GM12878 (cell line): ENCODE measurements at regions not wholly inside any gene's neighbourhood (a gene's known extent, or its start where the extent isn't known, plus 50 kb on each side); places are given as distances from the start of the nearest gene placed in this dataset.
"Not testable (repeated sequence)": the region's sequence is repeated elsewhere in the genome, so short reads cannot be mapped to it uniquely, and the experiment has no call there.

ENCODE experiments used
- ATAC-seq: fragments of 200-7000 bp; cut with Tn5 transposase; 3 replicates; pipeline ENCODE4 v1.9.1; 2020; ENCODE audit warnings: mild to moderate bottlenecking, moderate library complexity
- BruUV-seq: library from RNA; stranded (reverse); fragments of 400-500 nt; replicated peaks from 2 replicates; lab custom pipeline; 2021; lab: Mats Ljungman, UMichigan
- CTCF ChIA-PET: fragments of 300-600 bp; sonication (Branson Sonifier 250); formaldehyde crosslinking; extraction: SDS; loops from one replicate; lab custom pipeline; 2021; ENCODE audit warnings: inconsistent platforms; lab: Yijun Ruan, JAX
- POLR2A ChIA-PET: fragments of 350-600 bp; formaldehyde crosslinking; extraction: SDS; loops from one replicate; lab custom pipeline; 2021; ENCODE audit warnings: inconsistent platforms; lab: Charles Lee
- RAD21 ChIA-PET: fragments of 300-600 bp; sonication (Branson Sonifier 250); formaldehyde crosslinking; loops from one replicate; lab custom pipeline; 2023; ENCODE audit warnings: antibody characterized with exemption; ENCODE audit not compliant: unreplicated experiment; lab: Charles Lee
- SMC1A ChIA-PET: fragments of 300-600 bp; sonication (Branson Sonifier 250); formaldehyde crosslinking; loops from one replicate; lab custom pipeline; 2023; ENCODE audit not compliant: unreplicated experiment, uncharacterized antibody; lab: Charles Lee
- DNase-seq: peaks from one replicate; pipeline ENCODE4 v3.0.0-alpha.2; 2011; ENCODE audit warnings: low read depth, low spot score
- FAIRE-seq: peaks from 3 replicates; lab custom pipeline; 2011; peaks lifted over from hg19 to GRCh38; lab: Jason Lieb, UNC
- H2AFZ ChIP-seq: 2 replicates; pipeline ENCODE4 v1.6.0; 2011; ENCODE audit warnings: low read depth, low read length, control low read depth; ENCODE audit not compliant: control insufficient read depth
- H3K27ac ChIP-seq: 2 replicates; pipeline ENCODE4 v1.5.1; 2011; ENCODE audit warnings: control low read depth; ENCODE audit not compliant: control insufficient read depth, insufficient read depth
- H3K27me3 ChIP-seq, 2 experiments: replicated peaks in 1 of 2; 2 replicates each; pipeline versions ENCODE4 v1.6.0 to v1.6.1; 2011; ENCODE audit warnings: low read length in 1 of 2; ENCODE audit not compliant: control insufficient read depth in 2 of 2, insufficient read depth in 2 of 2
- H3K36me3 ChIP-seq, 2 experiments: 2 replicates each; pipeline ENCODE4 v1.5.1; 2011; ENCODE audit warnings: low read length in 1 of 2; ENCODE audit not compliant: control insufficient read depth in 2 of 2, insufficient read depth in 2 of 2
- H3K4me1 ChIP-seq: 2 replicates; pipeline ENCODE4 v1.6.1; 2011; ENCODE audit warnings: mild to moderate bottlenecking, low read length, moderate library complexity, mixed read lengths; ENCODE audit not compliant: control insufficient read depth, insufficient read depth
- H3K4me2 ChIP-seq: 2 replicates; pipeline ENCODE4 v1.6.0; 2011; ENCODE audit warnings: control low read depth; ENCODE audit not compliant: control insufficient read depth, insufficient read depth
- H3K4me3 ChIP-seq: fragments of 200-600 bp; sonication (generic); 2 replicates; pipeline ENCODE4 v1.5.1; 2016
- H3K79me2 ChIP-seq: 2 replicates; pipeline ENCODE4 v1.6.0; 2011; ENCODE audit warnings: low read length; ENCODE audit not compliant: control insufficient read depth, insufficient read depth
- H3K9ac ChIP-seq: 2 replicates; pipeline ENCODE4 v1.8.0; 2011; ENCODE audit warnings: low read length, control low read depth, mixed read lengths; ENCODE audit not compliant: control insufficient read depth, insufficient read depth
- H3K9me3 ChIP-seq: replicated peaks from 3 replicates; pipeline ENCODE4 v1.5.1; 2011; ENCODE audit warnings: mild to moderate bottlenecking, low read length; ENCODE audit not compliant: control insufficient read depth, insufficient read depth
- H4K20me1 ChIP-seq: 2 replicates; pipeline ENCODE4 v1.6.0; 2011; ENCODE audit not compliant: control insufficient read depth, insufficient read depth
- ATF7 ChIP-seq: fragments of 450-650 bp; IDR thresholded peaks from 2 replicates; pipeline ENCODE4 v1.6.1; 2016; ENCODE audit warnings: low read depth, mild to moderate bottlenecking
- BCL11A ChIP-seq: IDR thresholded peaks from 2 replicates; pipeline ENCODE4 v1.6.1; 2011; ENCODE audit warnings: low read depth, low read length
- CHD2 ChIP-seq: IDR thresholded peaks from 2 replicates; pipeline ENCODE4 v1.6.1; 2011; ENCODE audit warnings: low read depth, low read length, improper control_type of control experiment, borderline replicate concordance
- ELK1 ChIP-seq: IDR thresholded peaks from 2 replicates; pipeline ENCODE4 v1.6.1; 2012; ENCODE audit warnings: low read depth, low read length, improper control_type of control experiment
- FOXK2 ChIP-seq: fragments of 450-650 bp; IDR thresholded peaks from 2 replicates; pipeline ENCODE4 v1.6.1; 2017; ENCODE audit warnings: mild to moderate bottlenecking, moderate library complexity
- IRF4 ChIP-seq: IDR thresholded peaks from 2 replicates; pipeline ENCODE4 v1.6.1; 2011; ENCODE audit warnings: low read depth, low read length
- POU2F2 ChIP-seq: IDR thresholded peaks from 3 replicates; pipeline ENCODE4 v1.6.1; 2011; ENCODE audit warnings: low read depth, mild to moderate bottlenecking, low read length, borderline replicate concordance
- SMAD1 ChIP-seq: fragments of 450-650 bp; IDR thresholded peaks from 2 replicates; pipeline ENCODE4 v1.6.1; 2018; ENCODE audit warnings: mild to moderate bottlenecking, low read depth; ENCODE audit not compliant: partially characterized antibody
- SREBF1 ChIP-seq: IDR thresholded peaks from 2 replicates; pipeline ENCODE4 v1.6.1; 2012; ENCODE audit warnings: mild to moderate bottlenecking, low read length
- SRF ChIP-seq, 2 experiments: IDR thresholded peaks; 2 replicates each; pipeline ENCODE4 v1.6.1; 2011; ENCODE audit warnings: low read depth in 2 of 2, low read length in 2 of 2, mild to moderate bottlenecking in 1 of 2, moderate library complexity in 1 of 2
- ZBTB40 ChIP-seq: fragments of 450-650 bp; IDR thresholded peaks from 2 replicates; pipeline ENCODE4 v1.6.1; 2016; ENCODE audit warnings: mild to moderate bottlenecking, moderate library complexity, borderline replicate concordance
- ZNF24 ChIP-seq: fragments of 450-650 bp; IDR thresholded peaks from 2 replicates; pipeline ENCODE4 v1.6.1; 2017; ENCODE audit warnings: antibody characterized with exemption, mild to moderate bottlenecking
- WGBS: methylation state at CpG from one replicate; pipeline ENCODE4 v1.1.6; 2016; ENCODE audit warnings: low lambda C conversion rate; ENCODE audit not compliant: insufficient replicate concordance, insufficient coverage; ENCODE audit errors: missing lambda C conversion rate; 5-methylcytosine and 5-hydroxymethylcytosine counted together
- in situ Hi-C: fragments of 300-500 bp; cut with MboI; formaldehyde crosslinking; loops from 9 replicates; pipeline ENCODE4 v1.14.3; 2018; ENCODE audit warnings: mixed read lengths
- intact Hi-C: fragments of 100-400 bp; cut with micrococcal nuclease; formaldehyde crosslinking; loops from one replicate; pipeline ENCODE4 v1.14.2; 2022; ENCODE audit not compliant: unreplicated experiment

GRCh38 chr4:173457893-173458292, 59.0 kb upstream of the SCRG1 start (continued):
- TF ChIP-seq IRF4 = no peak

GRCh38 chr4:173451435-173451834, 52.5 kb upstream of the SCRG1 start:
- FAIRE-seq, in situ Hi-C loops, SMC1A ChIA-PET, H3K9me3 ChIP-seq, RAD21 ChIA-PET, H3K79me2 ChIP-seq, H3K4me1 ChIP-seq, H3K9ac ChIP-seq, H3K4me3 ChIP-seq, BruUV-seq, H2AFZ ChIP-seq, H4K20me1 ChIP-seq, H3K36me3 ChIP-seq, DNase-seq, H3K27ac ChIP-seq, POLR2A ChIA-PET, ATAC-seq, intact Hi-C loops, H3K4me2 ChIP-seq, H3K27me3 ChIP-seq: not testable (repeated sequence)
- WGBS = 76% methylated on average over 3 of the region's 3 CpGs
- CTCF ChIA-PET = interaction anchor here (0.9 to 4.8 kb wide), 3 partner anchors 27 to 43 kb away, joined by 3 to 25 read pairs (median 4); no protein-coding TSS in a partner anchor

- RAD21 ChIA-PET = no interaction called here
- POLR2A ChIA-PET = no interaction called here
- SMC1A ChIA-PET = no interaction called here
- H3K4me3 ChIP-seq = no peak overlapping the region
- no peak overlapping the region for H2AFZ ChIP-seq
- CTCF ChIA-PET = interaction anchor here (0.9 to 4.8 kb wide), 2 partner anchors 26 to 30 kb away, joined by 3 to 25 read pairs; no protein-coding TSS in a partner anchor
- H3K9me3 ChIP-seq = no peaks in the 10 kb centered on the region
- no peaks in the 10 kb centered on the region for H3K4me1 ChIP-seq
- no peak for ATAC-seq
- in situ Hi-C loops = no loop called here
- 22% methylated on average over 2 of the region's 2 CpGs for WGBS
- no peak for DNase-seq
- FAIRE-seq = no peak
- TF ChIP-seq SRF (IDR thresholded peaks at IDR 0.05; ENCODE audit: low read depth in 2 of 2, low read length in 2 of 2) = no peak
- no peak for TF ChIP-seq SMAD1
- no peak for TF ChIP-seq SREBF1
- TF ChIP-seq ATF7 = no peak
- no peak for TF ChIP-seq ELK1
- no peak for TF ChIP-seq POU2F2
- TF ChIP-seq FOXK2 = no peak
- TF ChIP-seq ZBTB40 = no peak
- no peak for TF ChIP-seq ZNF24
- no peak for TF ChIP-seq BCL11A
- no peak for TF ChIP-seq CHD2
- H3K27me3 ChIP-seq = no peaks in the 10 kb centered on the region
- no peaks in the 10 kb centered on the region for H4K20me1 ChIP-seq
- no peak overlapping the region for H3K27ac ChIP-seq
- no peak overlapping the region for H3K9ac ChIP-seq
- H3K36me3 ChIP-seq = no peaks in the 10 kb centered on the region
- H3K4me2 ChIP-seq = no peak overlapping the region
- intact Hi-C loops = no loop called here
- BruUV-seq = no TSS peak
- H3K79me2 ChIP-seq = no peaks in the 10 kb centered on the region
These were observed 51.4 kb upstream of the SCRG1 start for GRCh38 chr4:173450281-173450680.
